K562 (cell line): ENCODE measurements at regions not wholly inside any gene's neighbourhood (a gene's known extent, or its start where the extent isn't known, plus 50 kb on each side); places are given as distances from the start of the nearest gene placed in this dataset.

Experiments
- MGA ChIP-seq: fragments of 450-650 bp; IDR thresholded peaks from 2 replicates; pipeline ENCODE4 v1.6.1; 2016; ENCODE audit warnings: mild to moderate bottlenecking, moderate library complexity
- NFE2L1 ChIP-seq: fragments of 450-650 bp; IDR thresholded peaks from 2 replicates; pipeline ENCODE4 v1.6.1; 2016; ENCODE audit warnings: missing genetic modification characterization, low read depth, mild to moderate bottlenecking, missing compliant biosample characterization, moderate library complexity, borderline replicate concordance
- ZBTB9 ChIP-seq: fragments of 450-650 bp; formaldehyde crosslinking; IDR thresholded peaks from 2 replicates; pipeline ENCODE4 v1.4.0; 2020; ENCODE audit warnings: mild to moderate bottlenecking, moderate library complexity

DNA sequence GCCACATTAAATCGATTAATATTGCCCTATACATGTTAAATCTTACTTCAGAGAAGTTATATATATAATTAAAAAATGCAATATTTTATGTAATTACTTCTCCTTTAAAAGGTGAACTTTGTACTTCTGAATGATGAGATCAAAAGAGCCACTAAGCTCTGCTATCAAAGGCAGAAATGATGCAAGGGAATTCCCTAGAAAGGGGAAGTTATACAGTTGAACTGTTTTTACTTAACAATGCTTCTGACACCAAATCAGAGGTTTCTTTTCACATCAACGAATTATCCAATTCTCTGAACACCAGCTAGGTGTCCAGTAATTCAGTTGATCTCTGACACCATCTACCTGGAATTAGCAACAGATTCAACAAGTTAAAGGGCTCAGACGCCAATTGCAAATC is 319.9 kb upstream of the TSHZ2 start (continued):
- TF ChIP-seq MGA (no peak), ZBTB9 (CRISPR knock-in tag) (no peak), NFE2L1 (tag) (no peak)
- TF ChIP-seq, all 486 proteins: peak for 0
